SK-N-SH (cell line): ENCODE measurements at regions not wholly inside any gene's neighbourhood (a gene's known extent, or its start where the extent isn't known, plus 50 kb on each side); places are given as distances from the start of the nearest gene placed in this dataset.

ENCODE experiments used
- CTCF ChIA-PET: fragments of 300-600, 350-600 bp; formaldehyde crosslinking; extraction: SDS; loops from one replicate; lab custom pipeline; 2021; lab: Yijun Ruan, JAX
- POLR2A ChIA-PET: fragments of 350-600 bp; sonication (Branson Sonifier 250); formaldehyde crosslinking; extraction: SDS; loops from one replicate; lab custom pipeline; 2020; ENCODE audit warnings: antibody characterized with exemption, inconsistent platforms; lab: Yijun Ruan, JAX
- DNase-seq: peaks from one replicate; pipeline ENCODE4 v3.0.0; 2012
- H2AFZ ChIP-seq: fragments of 200-600 bp; sonication (generic); 2 replicates; pipeline ENCODE4 v1.8.1; 2016; ENCODE audit warnings: antibody characterized with exemption, mild to moderate bottlenecking, low read depth
- H3F3A ChIP-seq: fragments of 200-600 bp; sonication (generic); replicated peaks from 2 replicates; pipeline ENCODE3; 2016; ENCODE audit warnings: antibody characterized with exemption, mild to moderate bottlenecking; ENCODE audit not compliant: insufficient read depth
- H3K27ac ChIP-seq, 2 experiments: fragments of 200-500 bp in 1 of 2; fragments of 200-600 bp in 1 of 2; sonication (Bioruptor generic) in 1 of 2; sonication (generic), shearing (Covaris generic) in 1 of 2; 2 replicates each; pipeline versions ENCODE4 v1.5.1 to v1.6.1; 2014 to 2016; ENCODE audit warnings: low read depth in 2 of 2, inconsistent platforms in 1 of 2, low read length in 1 of 2, mild to moderate bottlenecking in 1 of 2, mixed read lengths in 1 of 2
- H3K27me3 ChIP-seq: fragments of 200-600 bp; sonication (generic), shearing (Covaris generic); 2 replicates; pipeline ENCODE4 v1.6.1; 2016; ENCODE audit warnings: mixed run types; ENCODE audit not compliant: insufficient read depth
- H3K36me3 ChIP-seq, 2 experiments: fragments of 200-500 bp in 1 of 2; fragments of 200-600 bp in 1 of 2; sonication (Bioruptor generic) in 1 of 2; sonication (generic) in 1 of 2; replicated peaks in 1 of 2; 2 replicates each; pipeline versions ENCODE3 to v1.5.1; 2014 to 2016; ENCODE audit warnings: low read length in 1 of 2, mild to moderate bottlenecking in 1 of 2; ENCODE audit not compliant: insufficient read depth in 2 of 2, control insufficient read depth in 1 of 2
- H3K4me1 ChIP-seq, 2 experiments: fragments of 200-500 bp in 1 of 2; fragments of 200-600 bp in 1 of 2; sonication (Bioruptor generic) in 1 of 2; sonication (generic), shearing (Covaris generic) in 1 of 2; 2 replicates each; pipeline versions ENCODE4 v1.5.1 to v1.6.1; 2014 to 2016; ENCODE audit warnings: low read depth in 1 of 2, low read length in 1 of 2, mixed run types in 1 of 2; ENCODE audit not compliant: insufficient read depth in 2 of 2, control insufficient read depth in 1 of 2
- H3K4me2 ChIP-seq: fragments of 200-600 bp; sonication (generic), shearing (Covaris generic); 2 replicates; pipeline ENCODE4 v1.6.1; 2017; ENCODE audit warnings: mixed run types
- H3K4me3 ChIP-seq, 2 experiments: fragments of 200-500 bp in 1 of 2; fragments of 200-600 bp in 1 of 2; sonication (Bioruptor generic) in 1 of 2; sonication (generic), shearing (Covaris generic) in 1 of 2; 2 replicates each; pipeline versions ENCODE4 v1.5.1 to v1.8.1; 2014 to 2016; ENCODE audit warnings: low read depth in 2 of 2, inconsistent platforms in 1 of 2, low read length in 1 of 2, mild to moderate bottlenecking in 1 of 2, mixed read lengths in 1 of 2, moderate library complexity in 1 of 2
- H3K79me2 ChIP-seq: fragments of 200-600 bp; sonication (generic); 2 replicates; pipeline ENCODE4 v1.8.1; 2017; ENCODE audit warnings: mild to moderate bottlenecking; ENCODE audit not compliant: insufficient read depth
- H3K9ac ChIP-seq: fragments of 200-600 bp; sonication (generic); 2 replicates; pipeline ENCODE4 v1.6.1; 2017; ENCODE audit warnings: mixed run types
- H3K9me2 ChIP-seq: fragments of 200-600 bp; sonication (generic); 2 replicates; pipeline ENCODE4 v1.6.1; 2017; ENCODE audit warnings: mixed run types
- H3K9me3 ChIP-seq: fragments of 200-600 bp; sonication (generic); 2 replicates; pipeline ENCODE4 v1.6.1; 2017; ENCODE audit warnings: mixed run types, mild to moderate bottlenecking, moderate library complexity
- H4K20me1 ChIP-seq: fragments of 200-600 bp; sonication (generic); 2 replicates; pipeline ENCODE4 v1.6.1; 2017; ENCODE audit warnings: mild to moderate bottlenecking, mixed run types; ENCODE audit not compliant: insufficient read depth
- CHD2 ChIP-seq: fragments of 150-350 bp; IDR thresholded peaks from 2 replicates; pipeline ENCODE4 v1.6.1; 2018; ENCODE audit warnings: low read length; ENCODE audit not compliant: partially characterized antibody
- ELF1 ChIP-seq: IDR thresholded peaks from 2 replicates; pipeline ENCODE4 v1.4.0; 2012
- FOSL2 ChIP-seq: IDR thresholded peaks from 2 replicates; pipeline ENCODE4 v1.4.0; 2012; ENCODE audit warnings: low read depth, mild to moderate bottlenecking, moderate library complexity, borderline replicate concordance
- GABPA ChIP-seq: IDR thresholded peaks from 2 replicates; pipeline ENCODE4 v1.4.0; 2012; ENCODE audit warnings: low read depth, mild to moderate bottlenecking
- JUND ChIP-seq: IDR thresholded peaks from 2 replicates; pipeline ENCODE4 v1.4.0; 2012
- NRF1 ChIP-seq: IDR thresholded peaks from 2 replicates; pipeline ENCODE4 v1.6.1; 2012; ENCODE audit warnings: low read depth, mild to moderate bottlenecking, low read length
- POLR2AphosphoS5 ChIP-seq: IDR thresholded peaks from 2 replicates; pipeline ENCODE4 v1.6.1; 2012; ENCODE audit warnings: low read depth, low read length
- RAD21 ChIP-seq: IDR thresholded peaks from 2 replicates; pipeline ENCODE4 v1.6.1; 2012; ENCODE audit warnings: mild to moderate bottlenecking, low read length
- RCOR1 ChIP-seq: fragments of 150-350 bp; IDR thresholded peaks from 2 replicates; pipeline ENCODE4 v1.6.1; 2017; ENCODE audit warnings: antibody characterized with exemption, low read length
- SMC3 ChIP-seq: IDR thresholded peaks from 2 replicates; pipeline ENCODE4 v1.6.1; 2012; ENCODE audit warnings: low read depth, low read length, improper control_type of control experiment
- TAF1 ChIP-seq: IDR thresholded peaks from 2 replicates; pipeline ENCODE4 v1.6.1; 2012; ENCODE audit warnings: low read depth, mild to moderate bottlenecking, low read length, moderate library complexity, borderline replicate concordance
- TCF12 ChIP-seq: IDR thresholded peaks from 2 replicates; pipeline ENCODE4 v1.4.0; 2012
- TEAD4 ChIP-seq: IDR thresholded peaks from 2 replicates; pipeline ENCODE4 v1.4.0; 2012; ENCODE audit warnings: mild to moderate bottlenecking, borderline replicate concordance; ENCODE audit not compliant: insufficient read depth
- WGBS: methylation state at CpG from one replicate; pipeline ENCODE4 v1.1.6; 2017; ENCODE audit warnings: low lambda C conversion rate; 5-methylcytosine and 5-hydroxymethylcytosine counted together
- TF ChIP-seq, protein P1 (sequence below): IDR thresholded peaks from 2 replicates; pipeline ENCODE4 v1.4.0; 2012; ENCODE audit warnings: low read depth, borderline replicate concordance
- TF ChIP-seq, protein P2 (sequence below): IDR thresholded peaks from 2 replicates; pipeline ENCODE4 v1.4.0; 2012; ENCODE audit warnings: low read depth, borderline replicate concordance
- TF ChIP-seq, protein P3 (sequence below): fragments of 200-600 bp; sonication (generic); IDR thresholded peaks from 2 replicates; pipeline ENCODE4 v1.6.1; 2017; ENCODE audit warnings: antibody characterized with exemption, mild to moderate bottlenecking, moderate library complexity
- TF ChIP-seq, protein P4 (sequence below): IDR thresholded peaks from 2 replicates; pipeline ENCODE4 v1.4.0; 2012; ENCODE audit warnings: low read depth
- TF ChIP-seq, protein P5 (sequence below): fragments of 150-350 bp; IDR thresholded peaks from 2 replicates; pipeline ENCODE4 v1.6.1; 2016; ENCODE audit warnings: mild to moderate bottlenecking, low read depth, low read length

DNA sequence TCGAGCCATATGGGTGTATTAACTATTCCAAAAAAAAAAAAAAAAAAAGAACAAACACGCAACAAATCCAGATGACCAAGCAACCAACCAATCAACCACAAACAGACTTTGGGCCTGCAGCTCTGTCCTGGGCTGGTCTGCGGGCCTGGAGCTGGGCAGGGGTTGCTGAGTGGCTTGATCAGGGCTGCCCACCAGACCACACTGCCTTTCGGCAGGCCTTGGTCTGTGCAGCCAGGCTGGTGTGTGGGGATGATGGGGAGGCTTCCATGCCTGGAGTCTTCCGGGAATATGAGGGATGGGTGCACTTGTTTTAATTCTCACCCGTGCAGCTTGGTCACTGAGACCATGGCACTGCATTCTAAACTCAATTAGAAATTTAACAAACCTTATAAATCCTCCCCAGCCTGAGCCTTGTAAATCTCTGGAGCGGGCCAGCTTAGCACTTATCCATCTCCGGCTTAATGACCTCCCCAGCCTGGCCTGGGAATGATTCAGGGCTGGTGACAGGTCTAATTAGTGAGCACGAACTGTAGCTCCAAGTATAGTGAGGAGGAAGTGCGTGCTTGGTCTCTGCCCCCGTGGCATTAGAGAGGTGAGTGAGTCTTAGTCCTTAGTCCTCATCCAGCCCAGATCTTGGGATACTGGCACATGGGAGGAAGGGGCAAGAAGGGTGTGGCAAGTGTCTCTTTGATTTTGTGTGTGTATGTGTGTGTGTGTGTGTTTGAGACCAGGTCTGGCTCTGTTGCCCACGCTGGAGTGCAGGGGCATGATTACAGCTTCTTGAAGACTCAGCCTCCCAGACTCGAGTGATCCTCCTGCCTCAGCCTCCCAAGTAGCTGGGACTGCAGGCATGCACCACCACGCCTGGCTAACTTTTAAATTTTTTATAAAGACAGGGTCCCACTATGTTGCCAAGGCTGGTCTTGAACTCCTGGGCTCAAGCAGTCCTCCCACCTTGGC lies 74.6 kb upstream of the CSF3R start:
- CTCF ChIA-PET: interaction anchor here (1.1 to 3.9 kb wide), 8 partner anchors 14 to 930 kb away, joined by 3 to 23 read pairs (median 4); no protein-coding TSS in a partner anchor
- no peak overlapping the region for H3K4me3 ChIP-seq
- H3K9me3 ChIP-seq: no peaks in the 10 kb centered on the region
- H3K4me2 ChIP-seq: no peak overlapping the region
- H3K36me3 ChIP-seq: no peaks in the 10 kb centered on the region
- H3K79me2 ChIP-seq: no peaks in the 10 kb centered on the region
- no peak overlapping the region for H2AFZ ChIP-seq
- H4K20me1 ChIP-seq: no peaks in the 10 kb centered on the region
- no peak overlapping the region for H3K9ac ChIP-seq
- no peaks in the 10 kb centered on the region for H3K4me1 ChIP-seq
- POLR2A ChIA-PET: interaction anchor here (0.6 kb wide), 1 partner anchor 221 kb away, joined by 3 read pairs; no protein-coding TSS in a partner anchor
- no peak overlapping the region for H3K27ac ChIP-seq
- TF ChIP-seq TAF1 (no peak), SMC3 (no peak), RCOR1 (no peak)
- TF ChIP-seq, protein P1, sequence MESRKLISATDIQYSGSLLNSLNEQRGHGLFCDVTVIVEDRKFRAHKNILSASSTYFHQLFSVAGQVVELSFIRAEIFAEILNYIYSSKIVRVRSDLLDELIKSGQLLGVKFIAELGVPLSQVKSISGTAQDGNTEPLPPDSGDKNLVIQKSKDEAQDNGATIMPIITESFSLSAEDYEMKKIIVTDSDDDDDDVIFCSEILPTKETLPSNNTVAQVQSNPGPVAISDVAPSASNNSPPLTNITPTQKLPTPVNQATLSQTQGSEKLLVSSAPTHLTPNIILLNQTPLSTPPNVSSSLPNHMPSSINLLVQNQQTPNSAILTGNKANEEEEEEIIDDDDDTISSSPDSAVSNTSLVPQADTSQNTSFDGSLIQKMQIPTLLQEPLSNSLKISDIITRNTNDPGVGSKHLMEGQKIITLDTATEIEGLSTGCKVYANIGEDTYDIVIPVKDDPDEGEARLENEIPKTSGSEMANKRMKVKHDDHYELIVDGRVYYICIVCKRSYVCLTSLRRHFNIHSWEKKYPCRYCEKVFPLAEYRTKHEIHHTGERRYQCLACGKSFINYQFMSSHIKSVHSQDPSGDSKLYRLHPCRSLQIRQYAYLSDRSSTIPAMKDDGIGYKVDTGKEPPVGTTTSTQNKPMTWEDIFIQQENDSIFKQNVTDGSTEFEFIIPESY: no peak
- TF ChIP-seq, protein P2, sequence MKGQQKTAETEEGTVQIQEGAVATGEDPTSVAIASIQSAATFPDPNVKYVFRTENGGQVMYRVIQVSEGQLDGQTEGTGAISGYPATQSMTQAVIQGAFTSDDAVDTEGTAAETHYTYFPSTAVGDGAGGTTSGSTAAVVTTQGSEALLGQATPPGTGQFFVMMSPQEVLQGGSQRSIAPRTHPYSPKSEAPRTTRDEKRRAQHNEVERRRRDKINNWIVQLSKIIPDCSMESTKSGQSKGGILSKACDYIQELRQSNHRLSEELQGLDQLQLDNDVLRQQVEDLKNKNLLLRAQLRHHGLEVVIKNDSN: no peak
- H3F3A ChIP-seq: no peaks in the 10 kb centered on the region
- DNase-seq: no peak
- H3K9me2 ChIP-seq: no peaks in the 10 kb centered on the region
- 30% methylated on average over 11 of the region's 14 CpGs for WGBS
- no peaks in the 10 kb centered on the region; the same call in 1 of the 2 replicates for H3K27me3 ChIP-seq

DNA sequence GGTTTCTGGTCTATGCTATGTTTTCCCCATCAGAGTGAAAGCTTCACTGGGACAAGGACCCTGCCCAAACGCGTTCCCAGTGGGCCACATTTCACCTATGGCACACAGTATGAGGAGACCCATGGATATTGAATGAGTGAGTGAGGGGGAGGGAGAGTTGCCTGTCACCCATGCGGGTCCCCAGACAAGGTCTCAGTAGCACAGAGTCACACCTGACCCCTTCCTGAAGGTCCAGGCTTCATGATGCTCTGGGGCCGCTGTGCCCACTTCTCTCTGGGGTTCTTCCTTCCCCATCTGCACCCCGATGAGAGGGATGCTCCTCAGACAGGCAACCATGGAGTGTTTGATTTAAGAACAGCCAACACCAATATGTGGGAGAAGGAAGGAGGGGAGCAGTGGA lies 72.3 kb upstream of the CSF3R start:
- POLR2A ChIA-PET: no interaction called here
- H3F3A ChIP-seq: no peaks in the 10 kb centered on the region
- H3K9me2 ChIP-seq: no peaks in the 10 kb centered on the region
- no peak overlapping the region for H3K4me3 ChIP-seq
- H2AFZ ChIP-seq: no peak overlapping the region
- CTCF ChIA-PET: interaction anchor here (1.0 to 5.0 kb wide), 17 partner anchors 9 to 880 kb away, joined by 3 to 52 read pairs (median 6); no protein-coding TSS in a partner anchor
- H3K9me3 ChIP-seq: no peaks in the 10 kb centered on the region
- H3K27ac ChIP-seq: no peak overlapping the region
- H4K20me1 ChIP-seq: no peaks in the 10 kb centered on the region
- no peaks in the 10 kb centered on the region for H3K36me3 ChIP-seq
- H3K4me1 ChIP-seq: no peaks in the 10 kb centered on the region
- 34% methylated on average over 5 of the region's 5 CpGs for WGBS
- no peak for DNase-seq
- H3K27me3 ChIP-seq: no peaks in the 10 kb centered on the region; the same call in 1 of the 2 replicates
- H3K79me2 ChIP-seq: no peaks in the 10 kb centered on the region
- no peak overlapping the region for H3K9ac ChIP-seq
- H3K4me2 ChIP-seq: no peak overlapping the region
- TF ChIP-seq, protein P3, sequence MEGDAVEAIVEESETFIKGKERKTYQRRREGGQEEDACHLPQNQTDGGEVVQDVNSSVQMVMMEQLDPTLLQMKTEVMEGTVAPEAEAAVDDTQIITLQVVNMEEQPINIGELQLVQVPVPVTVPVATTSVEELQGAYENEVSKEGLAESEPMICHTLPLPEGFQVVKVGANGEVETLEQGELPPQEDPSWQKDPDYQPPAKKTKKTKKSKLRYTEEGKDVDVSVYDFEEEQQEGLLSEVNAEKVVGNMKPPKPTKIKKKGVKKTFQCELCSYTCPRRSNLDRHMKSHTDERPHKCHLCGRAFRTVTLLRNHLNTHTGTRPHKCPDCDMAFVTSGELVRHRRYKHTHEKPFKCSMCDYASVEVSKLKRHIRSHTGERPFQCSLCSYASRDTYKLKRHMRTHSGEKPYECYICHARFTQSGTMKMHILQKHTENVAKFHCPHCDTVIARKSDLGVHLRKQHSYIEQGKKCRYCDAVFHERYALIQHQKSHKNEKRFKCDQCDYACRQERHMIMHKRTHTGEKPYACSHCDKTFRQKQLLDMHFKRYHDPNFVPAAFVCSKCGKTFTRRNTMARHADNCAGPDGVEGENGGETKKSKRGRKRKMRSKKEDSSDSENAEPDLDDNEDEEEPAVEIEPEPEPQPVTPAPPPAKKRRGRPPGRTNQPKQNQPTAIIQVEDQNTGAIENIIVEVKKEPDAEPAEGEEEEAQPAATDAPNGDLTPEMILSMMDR: no peak
- TF ChIP-seq, protein P4, sequence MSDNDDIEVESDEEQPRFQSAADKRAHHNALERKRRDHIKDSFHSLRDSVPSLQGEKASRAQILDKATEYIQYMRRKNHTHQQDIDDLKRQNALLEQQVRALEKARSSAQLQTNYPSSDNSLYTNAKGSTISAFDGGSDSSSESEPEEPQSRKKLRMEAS: no peak
- no peak for TF ChIP-seq RCOR1
- TF ChIP-seq JUND: no peak
- TF ChIP-seq RAD21: no peak
- TF ChIP-seq CHD2: no peak
- TF ChIP-seq FOSL2: no peak
- no peak for TF ChIP-seq TEAD4
- TF ChIP-seq POLR2AphosphoS5: no peak
- no peak for TF ChIP-seq NRF1
- TF ChIP-seq ELF1: no peak
- TF ChIP-seq GABPA: no peak
- TF ChIP-seq, protein P1: no peak
- no peak for TF ChIP-seq TCF12
- no peak for TF ChIP-seq TAF1
- TF ChIP-seq, protein P5, sequence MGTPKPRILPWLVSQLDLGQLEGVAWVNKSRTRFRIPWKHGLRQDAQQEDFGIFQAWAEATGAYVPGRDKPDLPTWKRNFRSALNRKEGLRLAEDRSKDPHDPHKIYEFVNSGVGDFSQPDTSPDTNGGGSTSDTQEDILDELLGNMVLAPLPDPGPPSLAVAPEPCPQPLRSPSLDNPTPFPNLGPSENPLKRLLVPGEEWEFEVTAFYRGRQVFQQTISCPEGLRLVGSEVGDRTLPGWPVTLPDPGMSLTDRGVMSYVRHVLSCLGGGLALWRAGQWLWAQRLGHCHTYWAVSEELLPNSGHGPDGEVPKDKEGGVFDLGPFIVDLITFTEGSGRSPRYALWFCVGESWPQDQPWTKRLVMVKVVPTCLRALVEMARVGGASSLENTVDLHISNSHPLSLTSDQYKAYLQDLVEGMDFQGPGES: no peak
